A549 (cell line): ENCODE measurements at regions not wholly inside any gene's neighbourhood (a gene's known extent, or its start where the extent isn't known, plus 50 kb on each side); places are given as distances from the start of the nearest gene placed in this dataset.

Source experiments
- ATAC-seq, 2 experiments: fragments of 200-7000 bp in 1 of 2; fragments of >200 bp in 1 of 2; cut with Nextera tagmentation in 1 of 2; cut with Tn5 transposase in 1 of 2; 3 replicates each; pipeline versions ENCODE4 v1.8.0 to v1.9.1; 2018 to 2020; ENCODE audit warnings: mild to moderate bottlenecking in 1 of 2, moderate library complexity in 1 of 2
- CTCF ChIA-PET: fragments of 300-600 bp; sonication (Branson Sonifier 250); formaldehyde crosslinking; extraction: SDS; loops from one replicate; lab custom pipeline; 2021; ENCODE audit warnings: antibody characterized with exemption, inconsistent platforms; lab: Yijun Ruan, JAX
- POLR2A ChIA-PET: fragments of 350-600 bp; formaldehyde crosslinking; extraction: SDS; loops from one replicate; lab custom pipeline; 2021; ENCODE audit warnings: antibody characterized with exemption, inconsistent platforms; lab: Yijun Ruan, JAX
- DNase-seq, 2 experiments: peaks; one replicate each; pipeline versions ENCODE4 v3.0.0 to v3.0.0-alpha.2; 2011 to 2016; ENCODE audit warnings: low read depth in 1 of 2, low spot score in 1 of 2
- FAIRE-seq: peaks from 2 replicates; lab custom pipeline; 2011; peaks lifted over from hg19 to GRCh38; lab: Jason Lieb, UNC
- H3K27ac ChIP-seq, 2 experiments: fragments of >200 bp; sonication (Bioruptor Twin); formaldehyde crosslinking; 3 replicates each; pipeline ENCODE4 v1.5.1; 2016 to 2017
- H3K4me1 ChIP-seq: fragments of >200 bp; sonication (Bioruptor Twin); formaldehyde crosslinking; 3 replicates; pipeline ENCODE4 v1.6.1; 2016
- H3K4me2 ChIP-seq: fragments of >200 bp; sonication (Bioruptor Twin); formaldehyde crosslinking; 3 replicates; pipeline ENCODE4 v1.6.1; 2016
- H3K4me3 ChIP-seq: fragments of >200 bp; sonication (Bioruptor Twin); formaldehyde crosslinking; 3 replicates; pipeline ENCODE4 v1.5.1; 2016
- H3K9me3 ChIP-seq: fragments of >200 bp; sonication (Bioruptor Twin); formaldehyde crosslinking; 3 replicates; pipeline ENCODE4 v1.6.1; 2016
- BCL3 ChIP-seq: fragments of >200 bp; sonication (Bioruptor Twin); formaldehyde crosslinking; IDR thresholded peaks from 3 replicates; pipeline ENCODE4 v1.6.1; 2016
- CHD4 ChIP-seq: fragments of 200-600 bp; sonication (generic); IDR thresholded peaks from 2 replicates; pipeline ENCODE4 v1.6.1; 2016; ENCODE audit warnings: antibody characterized with exemption, mild to moderate bottlenecking, borderline replicate concordance
- CTCF ChIP-seq: fragments of >200 bp; sonication (Bioruptor Twin); formaldehyde crosslinking; IDR thresholded peaks from 3 replicates; pipeline ENCODE4 v1.5.1; 2016
- E2F6 ChIP-seq: IDR thresholded peaks from 2 replicates; pipeline ENCODE4 v1.6.1; 2012; ENCODE audit warnings: low read depth, borderline replicate concordance
- EP300 ChIP-seq, 2 experiments: fragments of >200 bp; sonication (Bioruptor Twin); formaldehyde crosslinking; IDR thresholded peaks; 2 replicates in 1 of 2; 3 replicates in 1 of 2; pipeline ENCODE4 v1.6.1; 2016 to 2017
- ESRRA ChIP-seq: fragments of 150-350 bp; IDR thresholded peaks from 2 replicates; pipeline ENCODE4 v1.6.1; 2014; ENCODE audit warnings: mild to moderate bottlenecking, low read length, borderline replicate concordance
- FOSB ChIP-seq: fragments of 250-450 bp; sonication (Bioruptor Pico); IDR thresholded peaks from 2 replicates; pipeline ENCODE4 v1.5.0; 2020; ENCODE audit warnings: mild to moderate bottlenecking, moderate library complexity
- HOXA7 ChIP-seq: fragments of 250-450 bp; sonication (Bioruptor Pico); IDR thresholded peaks from 2 replicates; pipeline ENCODE4 v1.5.0; 2020; ENCODE audit warnings: mild to moderate bottlenecking, moderate library complexity
- KDM5A ChIP-seq: fragments of 200-600 bp; sonication (generic); IDR thresholded peaks from 2 replicates; pipeline ENCODE4 v1.6.1; 2016; ENCODE audit warnings: antibody characterized with exemption, mild to moderate bottlenecking
- MAFK ChIP-seq: fragments of 450-650 bp; IDR thresholded peaks from 2 replicates; pipeline ENCODE4 v1.6.1; 2014; ENCODE audit not compliant: partially characterized antibody
- PBX3 ChIP-seq: IDR thresholded peaks from 2 replicates; pipeline ENCODE4 v1.6.1; 2012
- RARB ChIP-seq: fragments of 250-450 bp; sonication (Bioruptor Pico); IDR thresholded peaks from 2 replicates; pipeline ENCODE4 v1.8.0; 2021; ENCODE audit warnings: mild to moderate bottlenecking, moderate library complexity
- SREBF2 ChIP-seq: fragments of 450-650 bp; IDR thresholded peaks from 2 replicates; pipeline ENCODE4 v1.6.1; 2014; ENCODE audit warnings: mild to moderate bottlenecking, moderate library complexity
- ZNF302 ChIP-seq: fragments of 250-450 bp; sonication (Bioruptor Pico); IDR thresholded peaks from 2 replicates; pipeline ENCODE4 v1.9.0; 2021; ENCODE audit warnings: inconsistent platforms, mild to moderate bottlenecking, moderate library complexity
- WGBS: methylation state at CpG from one replicate; pipeline ENCODE4 v1.1.6; 2017; ENCODE audit errors: missing lambda C conversion rate; 5-methylcytosine and 5-hydroxymethylcytosine counted together

GRCh38 chr16:55171241-55171640 is 152.8 kb upstream of the IRX6 start (continued):
- no peak for TF ChIP-seq HOXA7
- TF ChIP-seq KDM5A, result no peak
- no peak for TF ChIP-seq ESRRA
- TF ChIP-seq PBX3, result no peak

GRCh38 chr16:55175389-55175788 is 148.6 kb upstream of the IRX6 start:
- WGBS, result 47% methylated on average over 6 of the region's 6 CpGs
- Histone ChIP-seq H3K9me3 (no peaks in the 10 kb centered on the region), H3K27ac (no peak overlapping the region), H3K4me1 (no peaks in the 10 kb centered on the region), H3K4me2 (no peak overlapping the region), H3K4me3 (no peak overlapping the region)
- FAIRE-seq (no peak), ATAC-seq (no peak), DNase-seq (no peak)
- ChIA-PET CTCF (no interaction called here), POLR2A (no interaction called here)
- no peak for TF ChIP-seq CTCF
- TF ChIP-seq CHD4, result no peak
- no peak for TF ChIP-seq ZNF302 (CRISPR knock-in tag)
- no peak for TF ChIP-seq FOSB (CRISPR knock-in tag)
- no peak for TF ChIP-seq E2F6
- no peak for TF ChIP-seq BCL3

GRCh38 chr16:55176901-55177300 is 147.1 kb upstream of the IRX6 start:
- 10% methylated on average over 3 of the region's 3 CpGs for WGBS
- TF ChIP-seq SREBF2 (no peak), MAFK (peak; percentile 23)
- H3K9me3 ChIP-seq, result no peaks in the 10 kb centered on the region
- DNase-seq (no peak), ATAC-seq (no peak), FAIRE-seq (no peak)
- ChIA-PET CTCF (no interaction called here), POLR2A (no interaction called here)
- no peak overlapping the region for H3K4me2 ChIP-seq
- no peaks in the 10 kb centered on the region for H3K4me1 ChIP-seq
- H3K27ac ChIP-seq, result no peak overlapping the region
- no peak overlapping the region for H3K4me3 ChIP-seq

GRCh38 chr16:55179411-55179810 is 144.6 kb upstream of the IRX6 start:
- TF ChIP-seq RARB (no peak), EP300 (IDR thresholded peaks at IDR 0.05) (no peak)
- Histone ChIP-seq H3K4me3 (no peak overlapping the region), H3K4me1 (no peaks in the 10 kb centered on the region), H3K27ac (no peak overlapping the region), H3K4me2 (no peak overlapping the region), H3K9me3 (no peaks in the 10 kb centered on the region)
- no peak for ATAC-seq
- FAIRE-seq, result no peak
- WGBS, result 4% methylated on average over 1 of the region's 1 CpG
- POLR2A ChIA-PET, result no interaction called here
- DNase-seq, result no peak
- CTCF ChIA-PET, result interaction anchor here (1.2 kb wide), 1 partner anchor 9 kb away, joined by 4 read pairs; no protein-coding TSS in a partner anchor
